ENCODE measurements at regions not wholly inside any gene's neighbourhood (a gene's known extent, or its start where the extent isn't known, plus 50 kb on each side); places are given as distances from the start of the nearest gene placed in this dataset.

DNA sequence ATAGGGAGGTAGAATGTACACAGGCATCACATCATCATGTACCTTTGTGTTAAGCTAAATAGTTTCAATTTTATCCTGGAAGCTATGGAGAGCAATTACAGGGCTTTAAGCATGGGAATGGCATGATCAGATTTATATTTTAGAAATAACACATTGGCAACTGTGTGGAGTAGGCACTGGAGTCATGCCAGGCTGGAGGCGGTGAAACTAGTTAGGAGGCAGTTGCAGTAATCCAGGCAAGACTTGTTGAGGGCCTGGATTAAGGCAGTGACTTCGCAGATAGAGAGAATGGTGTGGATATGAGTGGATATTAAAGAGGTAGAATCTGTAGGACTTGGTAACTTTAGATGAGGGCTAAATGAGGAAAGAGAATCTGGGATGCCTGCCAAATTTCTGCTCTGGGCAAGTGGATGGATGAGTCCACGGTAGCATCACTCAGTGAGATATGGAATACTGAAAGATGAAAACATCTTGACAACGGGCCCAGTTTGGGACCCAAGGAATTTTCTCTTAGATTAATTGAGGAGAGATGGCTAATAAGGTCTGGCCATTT, 506.2 kb downstream of the FGF9 start:
- Histone ChIP-seq H4K20me1 (ENCODE audit: control insufficient read depth, extremely low read depth, insufficient read depth, low read length) (no peaks in the 10 kb centered on the region), H3K4me1 (ENCODE audit: control insufficient read depth, extremely low read depth, insufficient read depth, low read length) (peaks cover 2% of the 10 kb centered on the region), H2AFZ (ENCODE audit: low read length) (no peak overlapping the region), H3K9me3 (ENCODE audit: control insufficient read depth, insufficient read depth, low read depth, low read length) (no peaks in the 10 kb centered on the region), H3K27me3 (ENCODE audit: control insufficient read depth, insufficient read depth, low read length) (no peaks in the 10 kb centered on the region), H3K4me3 (replicated peaks in 1 of 4; ENCODE audit: control extremely low read depth in 1 of 4, insufficient read depth in 1 of 4, low read depth in 3 of 4, low read length in 4 of 4) (no peak overlapping the region), H3K9ac (ENCODE audit: insufficient read depth, low read length) (no peak overlapping the region), H3K27ac (ENCODE audit: insufficient read depth, low read length) (no peak overlapping the region), H3K36me3 (ENCODE audit: control insufficient read depth, insufficient read depth, low read length) (no peaks in the 10 kb centered on the region), H3K79me2 (ENCODE audit: control insufficient read depth, insufficient read depth, low read length) (no peaks in the 10 kb centered on the region), H3K4me2 (ENCODE audit: extremely low read depth, insufficient read depth, low read length) (no peak overlapping the region)
- peak in 1 of 2 donors; percentile 7 for DNase-seq (ENCODE audit: low read depth in 2 of 2)
- TF ChIP-seq EZH2 (IDR thresholded peaks at IDR 0.05; ENCODE audit: low read length, missing control alignments) = no peak
- TF ChIP-seq, protein P1, sequence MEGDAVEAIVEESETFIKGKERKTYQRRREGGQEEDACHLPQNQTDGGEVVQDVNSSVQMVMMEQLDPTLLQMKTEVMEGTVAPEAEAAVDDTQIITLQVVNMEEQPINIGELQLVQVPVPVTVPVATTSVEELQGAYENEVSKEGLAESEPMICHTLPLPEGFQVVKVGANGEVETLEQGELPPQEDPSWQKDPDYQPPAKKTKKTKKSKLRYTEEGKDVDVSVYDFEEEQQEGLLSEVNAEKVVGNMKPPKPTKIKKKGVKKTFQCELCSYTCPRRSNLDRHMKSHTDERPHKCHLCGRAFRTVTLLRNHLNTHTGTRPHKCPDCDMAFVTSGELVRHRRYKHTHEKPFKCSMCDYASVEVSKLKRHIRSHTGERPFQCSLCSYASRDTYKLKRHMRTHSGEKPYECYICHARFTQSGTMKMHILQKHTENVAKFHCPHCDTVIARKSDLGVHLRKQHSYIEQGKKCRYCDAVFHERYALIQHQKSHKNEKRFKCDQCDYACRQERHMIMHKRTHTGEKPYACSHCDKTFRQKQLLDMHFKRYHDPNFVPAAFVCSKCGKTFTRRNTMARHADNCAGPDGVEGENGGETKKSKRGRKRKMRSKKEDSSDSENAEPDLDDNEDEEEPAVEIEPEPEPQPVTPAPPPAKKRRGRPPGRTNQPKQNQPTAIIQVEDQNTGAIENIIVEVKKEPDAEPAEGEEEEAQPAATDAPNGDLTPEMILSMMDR (conservative IDR thresholded peaks at IDR 0.05 in 1 of 2, IDR thresholded peaks at IDR 0.05 in 1 of 2; ENCODE audit: low read depth in 1 of 2, low read length in 2 of 2) = no peak

DNA sequence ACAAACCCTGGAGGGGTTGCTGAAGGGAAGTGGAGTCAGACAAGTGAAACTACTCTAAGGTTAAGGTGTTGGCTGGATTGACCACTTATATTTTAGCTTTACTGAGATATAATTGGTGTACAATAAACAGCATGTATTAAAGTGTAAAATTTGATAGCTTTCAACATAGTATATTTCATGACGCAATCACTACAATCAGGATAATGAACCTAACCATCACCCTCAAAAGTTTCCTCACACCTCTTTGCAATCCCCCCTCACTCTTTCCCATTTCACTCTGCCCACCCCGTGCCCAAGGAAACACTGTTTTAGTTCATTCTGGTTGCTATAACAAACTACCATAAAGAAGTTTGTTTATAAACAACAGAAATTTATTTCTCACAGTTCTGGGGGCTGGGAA, 508.0 kb downstream of the FGF9 start:
- Histone ChIP-seq H3K36me3 (ENCODE audit: control insufficient read depth, insufficient read depth, low read length) (no peaks in the 10 kb centered on the region), H4K20me1 (ENCODE audit: control insufficient read depth, extremely low read depth, insufficient read depth, low read length) (no peaks in the 10 kb centered on the region), H2AFZ (ENCODE audit: low read length) (no peak overlapping the region), H3K9ac (ENCODE audit: insufficient read depth, low read length) (no peak overlapping the region), H3K27me3 (ENCODE audit: control insufficient read depth, insufficient read depth, low read length) (no peaks in the 10 kb centered on the region), H3K4me3 (replicated peaks in 1 of 4; ENCODE audit: control extremely low read depth in 1 of 4, insufficient read depth in 1 of 4, low read depth in 3 of 4, low read length in 4 of 4) (no peak overlapping the region), H3K9me3 (ENCODE audit: control insufficient read depth, insufficient read depth, low read depth, low read length) (no peaks in the 10 kb centered on the region), H3K4me2 (ENCODE audit: extremely low read depth, insufficient read depth, low read length) (no peak overlapping the region), H3K27ac (ENCODE audit: insufficient read depth, low read length) (no peak overlapping the region), H3K79me2 (ENCODE audit: control insufficient read depth, insufficient read depth, low read length) (no peaks in the 10 kb centered on the region), H3K4me1 (ENCODE audit: control insufficient read depth, extremely low read depth, insufficient read depth, low read length) (no peaks in the 10 kb centered on the region)
- TF ChIP-seq, protein P1 (conservative IDR thresholded peaks at IDR 0.05 in 1 of 2, IDR thresholded peaks at IDR 0.05 in 1 of 2; ENCODE audit: low read depth in 1 of 2, low read length in 2 of 2) = no peak
- no peak for TF ChIP-seq EZH2 (IDR thresholded peaks at IDR 0.05; ENCODE audit: low read length, missing control alignments)
- no peak for DNase-seq (ENCODE audit: low read depth in 2 of 2)

DNA sequence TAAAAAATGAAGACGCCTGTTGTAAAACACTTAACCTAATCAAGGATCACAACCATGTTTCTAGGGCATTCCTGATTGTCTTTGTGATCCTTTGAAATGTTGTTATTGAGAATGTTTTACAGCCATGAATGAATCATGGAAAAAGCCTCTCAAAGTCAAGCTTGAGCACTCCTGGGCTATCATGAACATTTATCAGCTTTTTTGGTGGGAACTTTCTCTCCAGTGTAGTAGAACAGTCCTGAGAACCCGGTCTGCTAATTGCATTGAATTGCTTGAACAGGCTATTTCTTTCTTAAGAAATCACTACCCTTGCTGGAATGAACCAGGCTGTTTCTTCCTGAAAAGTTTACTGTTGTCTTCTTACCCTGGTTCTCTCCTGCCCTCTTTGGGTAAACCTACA, 516.5 kb downstream of the FGF9 start:
- no peak overlapping the region for H3K27ac ChIP-seq (ENCODE audit: insufficient read depth, low read length)
- TF ChIP-seq, protein P1 (conservative IDR thresholded peaks at IDR 0.05 in 1 of 2, IDR thresholded peaks at IDR 0.05 in 1 of 2; ENCODE audit: low read depth in 1 of 2, low read length in 2 of 2) = no peak
- no peak for TF ChIP-seq EZH2 (IDR thresholded peaks at IDR 0.05; ENCODE audit: low read length, missing control alignments)
- H3K4me2 ChIP-seq (ENCODE audit: extremely low read depth, insufficient read depth, low read length) = no peak overlapping the region
- no peaks in the 10 kb centered on the region for H3K27me3 ChIP-seq (ENCODE audit: control insufficient read depth, insufficient read depth, low read length)
- H3K36me3 ChIP-seq (ENCODE audit: control insufficient read depth, insufficient read depth, low read length) = no peaks in the 10 kb centered on the region
- no peaks in the 10 kb centered on the region for H3K9me3 ChIP-seq (ENCODE audit: control insufficient read depth, insufficient read depth, low read depth, low read length)
- no peaks in the 10 kb centered on the region for H4K20me1 ChIP-seq (ENCODE audit: control insufficient read depth, extremely low read depth, insufficient read depth, low read length)
- no peak overlapping the region for H3K9ac ChIP-seq (ENCODE audit: insufficient read depth, low read length)
- no peaks in the 10 kb centered on the region for H3K79me2 ChIP-seq (ENCODE audit: control insufficient read depth, insufficient read depth, low read length)
- H3K4me1 ChIP-seq (ENCODE audit: control insufficient read depth, extremely low read depth, insufficient read depth, low read length) = no peaks in the 10 kb centered on the region
- no peak overlapping the region for H2AFZ ChIP-seq (ENCODE audit: low read length)
- H3K4me3 ChIP-seq (replicated peaks in 1 of 4; ENCODE audit: control extremely low read depth in 1 of 4, insufficient read depth in 1 of 4, low read depth in 3 of 4, low read length in 4 of 4) = no peak overlapping the region
- no peak for DNase-seq (ENCODE audit: low read depth in 2 of 2)
